GM18517 (cell line): ENCODE measurements at regions not wholly inside any gene's neighbourhood (a gene's known extent, or its start where the extent isn't known, plus 50 kb on each side); places are given as distances from the start of the nearest gene placed in this dataset.
"Not testable (repeated sequence)": the region's sequence is repeated elsewhere in the genome, so short reads cannot be mapped to it uniquely, and the experiment has no call there.

Experiments used
- ATAC-seq: cut with Tn5 transposase; IDR thresholded peaks from one replicate; pipeline ENCODE4 v1.9.1; 2021; ENCODE audit warnings: mild to moderate bottlenecking, moderate library complexity; ENCODE audit not compliant: unreplicated experiment

DNA sequence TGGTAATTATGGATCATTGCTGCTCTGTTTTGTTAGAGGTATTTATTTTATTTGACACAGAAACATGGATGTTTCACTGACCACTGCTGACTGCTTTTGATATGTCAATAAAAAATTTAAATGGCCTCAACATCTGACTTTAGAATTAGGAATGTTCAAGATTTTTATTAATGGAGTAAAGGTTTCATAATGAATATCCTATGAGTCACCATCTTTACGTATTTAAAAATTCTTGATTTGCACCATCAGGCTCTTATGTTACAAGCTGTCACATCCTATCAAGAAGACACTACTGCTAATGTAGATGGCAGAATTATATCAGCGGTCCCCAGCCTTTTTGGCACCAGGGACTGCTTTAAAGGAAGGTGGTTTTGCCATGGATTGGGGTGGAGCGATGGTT is 578.7 kb upstream of the NRP1 start:
- ATAC-seq, result no peak

DNA sequence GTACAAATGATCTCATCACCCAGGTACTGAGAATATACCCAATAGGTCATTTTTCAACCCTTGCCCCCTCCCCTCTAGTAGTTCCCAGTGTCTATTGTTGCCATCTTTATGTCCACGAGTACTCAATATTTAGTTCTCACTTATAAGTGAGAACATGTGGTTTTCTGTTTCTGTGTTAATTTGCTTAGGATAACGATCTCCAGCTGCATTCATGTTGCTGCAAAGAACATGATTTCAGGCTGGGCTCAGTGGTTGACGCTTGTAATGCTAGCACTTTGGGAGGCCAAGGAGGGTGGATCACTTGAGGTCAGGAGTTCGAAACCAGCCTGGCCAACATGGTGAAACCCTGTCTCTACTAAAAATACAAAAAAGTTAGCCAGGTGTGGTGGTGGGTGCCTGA is 575.0 kb upstream of the NRP1 start:
- ATAC-seq, result not testable (repeated sequence)

DNA sequence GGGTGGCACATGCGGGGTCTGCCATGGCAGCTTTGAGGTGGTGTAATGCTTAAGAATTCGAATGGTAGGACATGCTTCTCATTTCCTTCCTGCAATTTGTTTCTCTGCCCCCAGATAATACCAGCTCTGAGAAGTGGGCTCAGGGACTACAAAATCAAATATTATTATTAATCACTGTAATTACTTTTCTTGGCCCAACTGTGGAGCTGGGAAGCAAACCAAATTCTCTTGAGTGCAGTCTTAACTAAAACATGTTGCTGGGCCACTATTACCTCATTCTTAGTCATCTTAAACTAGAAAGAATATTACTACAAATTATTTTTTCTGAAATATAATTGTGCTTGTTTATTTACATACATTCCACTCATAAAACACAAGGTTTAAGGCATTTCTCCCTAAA is 566.7 kb upstream of the NRP1 start:
- ATAC-seq, result no peak

DNA sequence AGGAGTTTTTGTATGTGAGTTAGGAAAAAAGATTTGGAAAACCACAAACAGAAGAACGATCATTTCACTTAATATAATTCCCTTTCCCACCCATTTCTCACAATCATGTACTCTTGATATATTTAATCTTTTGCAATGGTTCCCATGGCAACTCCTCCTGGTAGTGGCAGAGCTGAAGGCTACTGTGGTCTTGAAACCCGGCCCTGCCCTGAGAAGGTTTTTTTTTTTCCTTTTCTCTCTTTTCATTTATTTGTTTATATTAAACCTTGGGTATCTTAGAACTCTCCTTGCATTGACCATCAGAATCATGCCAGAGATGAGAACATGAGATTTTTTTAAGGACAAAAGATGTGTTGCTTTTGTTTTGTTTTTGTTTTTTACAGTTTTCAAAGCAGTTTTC is 566.1 kb upstream of the NRP1 start:
- ATAC-seq, result no peak

DNA sequence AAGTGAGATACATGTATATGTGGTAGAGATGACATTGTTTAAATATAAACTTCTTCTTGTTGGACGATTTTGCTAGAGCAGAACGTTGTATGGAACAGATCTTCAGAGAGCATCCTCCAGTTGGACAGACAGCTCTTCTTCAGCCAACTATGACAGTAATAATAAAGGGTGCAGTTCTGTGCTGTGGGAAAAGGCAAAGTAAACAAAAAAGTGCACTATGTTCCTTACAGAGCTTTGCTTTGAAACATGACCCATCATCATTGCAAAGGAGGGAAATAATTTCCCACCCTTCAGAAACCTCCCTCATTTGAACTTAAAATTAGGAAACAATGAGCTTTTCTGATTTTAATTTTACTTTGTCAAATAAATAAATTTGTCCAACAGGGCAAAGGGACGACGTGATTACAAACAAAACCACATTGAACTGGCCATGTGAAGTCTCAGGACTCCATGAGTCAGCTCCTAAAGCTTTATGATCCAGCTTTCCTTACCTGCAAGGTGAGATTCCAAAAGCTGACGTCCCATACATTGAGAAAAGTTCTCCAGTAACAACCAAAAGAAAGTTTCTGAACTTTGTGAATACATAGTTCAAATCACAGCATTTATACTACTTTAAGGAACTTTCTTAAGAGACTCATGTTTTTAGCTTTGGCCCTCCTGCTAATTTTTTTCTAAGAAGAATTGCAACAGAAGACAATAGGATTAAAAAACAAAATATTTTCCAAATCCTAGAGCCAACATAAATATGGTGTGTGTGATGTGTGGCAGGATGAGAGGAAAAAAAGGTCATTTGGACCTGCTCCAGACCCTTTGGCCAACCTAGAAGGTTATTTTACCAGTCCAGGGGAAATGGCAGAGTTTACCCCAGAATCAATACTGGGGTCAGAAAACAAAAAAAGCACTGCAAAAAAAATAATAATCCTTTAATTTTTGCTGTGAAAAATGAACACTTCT is 565.4 kb upstream of the NRP1 start:
- ATAC-seq, result no peak

DNA sequence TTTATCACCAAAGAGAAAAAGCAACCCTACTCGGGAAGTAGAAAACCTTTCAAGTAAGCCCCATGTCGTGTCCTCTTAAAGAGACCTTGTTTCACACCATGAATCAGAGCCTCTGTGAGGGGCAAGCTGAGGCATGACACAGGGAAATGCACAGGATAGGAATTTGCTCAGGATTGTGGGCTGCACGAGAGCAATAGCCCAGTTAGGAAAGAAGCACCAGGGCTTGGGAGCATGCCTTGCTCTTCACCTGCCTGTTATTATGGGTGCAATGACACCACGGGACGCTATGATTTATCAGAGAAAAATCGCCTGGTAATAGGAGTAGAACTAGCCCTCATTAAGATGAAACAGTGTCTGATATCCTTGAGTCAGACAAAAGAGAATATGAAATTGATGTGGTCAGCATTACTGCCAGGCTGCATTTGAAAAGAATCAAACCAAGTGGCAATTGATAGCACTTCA is 562.9 kb upstream of the NRP1 start:
- ATAC-seq, result no peak

DNA sequence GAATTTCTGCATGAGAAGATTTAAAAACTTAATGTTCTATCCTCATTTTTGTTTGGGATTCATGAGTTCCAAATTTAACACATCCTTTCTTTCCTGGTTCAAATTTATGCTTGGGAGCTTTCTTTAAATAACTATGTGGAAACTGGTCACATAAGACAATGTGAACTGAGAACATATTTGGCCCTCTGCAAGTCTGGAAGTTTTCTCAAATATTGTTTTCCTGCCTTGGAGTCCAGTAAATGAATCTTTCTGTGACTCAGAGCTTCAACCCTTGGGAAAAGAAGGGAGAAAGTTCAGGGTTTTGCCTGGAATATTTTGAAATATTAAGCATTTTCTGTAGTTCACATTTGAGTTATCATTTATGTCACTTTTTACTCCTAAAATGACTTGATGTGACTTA is 559.0 kb upstream of the NRP1 start:
- no peak for ATAC-seq

DNA sequence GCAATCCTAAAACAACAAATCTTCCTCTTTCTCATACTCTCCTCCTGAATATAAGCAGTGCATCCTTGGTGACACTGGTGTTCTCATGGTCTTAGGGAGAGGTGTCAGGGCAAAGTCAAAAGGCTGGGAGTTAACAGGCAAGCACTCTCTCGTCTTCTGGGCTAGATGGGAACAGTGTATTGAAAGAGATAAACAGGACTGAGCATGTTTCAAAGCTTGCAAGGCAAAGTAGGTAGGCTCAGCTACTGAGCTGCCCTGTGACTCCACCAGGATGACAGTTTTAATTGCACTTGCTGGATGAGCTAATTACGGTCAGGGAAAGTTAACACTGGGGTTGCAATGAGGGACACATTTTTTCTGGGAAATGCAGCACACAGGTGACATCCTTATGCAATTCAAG is 554.9 kb upstream of the NRP1 start:
- ATAC-seq, result no peak

DNA sequence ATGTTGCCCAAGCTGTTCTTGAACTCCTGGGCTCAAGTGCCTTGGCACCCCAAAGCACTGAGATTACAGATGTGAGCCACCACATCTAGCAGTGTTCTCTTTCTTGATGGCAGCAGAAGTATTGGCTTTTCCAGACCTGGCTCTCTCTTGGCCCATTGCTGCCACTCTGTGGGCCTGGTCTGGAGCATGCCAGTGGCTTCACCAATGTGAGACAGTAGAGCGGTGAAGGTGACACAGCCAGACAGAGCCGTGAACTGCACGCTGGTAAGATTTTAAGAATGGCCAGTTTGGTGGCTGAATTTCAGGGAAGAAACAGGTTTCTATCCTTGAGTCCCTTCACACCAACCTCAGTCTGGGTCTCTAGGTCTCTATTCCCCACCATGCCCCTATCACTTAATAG is 552.7 kb upstream of the NRP1 start:
- no peak for ATAC-seq

DNA sequence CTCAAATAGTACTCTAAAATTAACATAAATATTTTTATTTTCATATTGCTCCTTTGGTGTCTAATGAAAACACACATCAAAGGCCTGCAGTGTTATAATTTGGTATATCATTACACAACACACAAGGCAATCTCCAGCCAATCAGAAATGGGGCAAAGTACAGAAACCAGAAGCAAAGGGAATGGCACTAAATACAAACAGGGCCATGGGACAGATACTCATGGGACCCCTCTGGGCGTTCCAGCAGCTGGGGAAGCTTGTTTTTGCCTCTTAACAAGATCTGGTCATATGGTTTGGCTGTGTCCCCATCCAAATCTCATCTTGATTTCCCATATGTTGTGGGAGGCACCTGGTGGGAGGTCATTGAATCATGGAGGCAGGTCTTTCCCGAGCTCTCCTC is 551.8 kb upstream of the NRP1 start:
- ATAC-seq, result no peak

DNA sequence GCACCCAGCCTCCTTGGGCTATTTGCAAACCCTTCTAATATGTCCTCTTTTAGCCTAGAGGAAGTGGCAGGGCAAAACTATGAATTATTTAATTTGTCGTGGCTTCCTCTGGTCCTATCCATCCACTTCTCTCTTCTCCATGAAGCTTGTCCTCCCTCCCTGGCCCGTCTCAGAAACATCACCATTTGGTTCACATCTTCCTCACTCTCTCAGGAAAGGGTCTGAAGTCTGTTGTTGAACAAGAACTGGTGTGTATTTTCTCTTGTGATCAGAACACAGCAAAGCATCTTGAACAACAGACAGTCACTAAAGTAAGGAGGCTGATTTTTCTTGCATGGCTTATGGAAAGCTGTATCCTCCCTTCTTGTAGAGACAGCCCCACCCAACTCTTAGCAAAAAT is 550.1 kb upstream of the NRP1 start:
- ATAC-seq, result no peak

DNA sequence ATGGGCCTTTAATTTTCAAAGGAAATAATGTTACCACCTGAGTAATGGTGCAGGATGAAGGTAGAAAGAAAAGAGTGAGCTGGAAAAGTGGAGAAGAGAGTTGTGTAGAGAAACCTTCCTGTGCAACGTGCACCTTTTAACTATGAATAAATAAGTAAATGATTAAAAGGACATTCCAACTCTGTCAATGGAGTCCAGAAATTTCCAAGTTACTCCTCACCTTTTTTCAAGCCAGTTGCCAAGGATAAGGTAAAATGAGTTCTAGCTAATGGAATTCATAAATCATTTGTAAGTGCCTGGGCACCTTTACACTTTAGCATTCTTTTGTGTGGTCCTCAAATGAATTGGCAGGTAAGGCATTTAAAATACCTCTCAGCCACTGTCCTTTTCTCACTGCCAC is 549.4 kb upstream of the NRP1 start:
- ATAC-seq, result no peak

DNA sequence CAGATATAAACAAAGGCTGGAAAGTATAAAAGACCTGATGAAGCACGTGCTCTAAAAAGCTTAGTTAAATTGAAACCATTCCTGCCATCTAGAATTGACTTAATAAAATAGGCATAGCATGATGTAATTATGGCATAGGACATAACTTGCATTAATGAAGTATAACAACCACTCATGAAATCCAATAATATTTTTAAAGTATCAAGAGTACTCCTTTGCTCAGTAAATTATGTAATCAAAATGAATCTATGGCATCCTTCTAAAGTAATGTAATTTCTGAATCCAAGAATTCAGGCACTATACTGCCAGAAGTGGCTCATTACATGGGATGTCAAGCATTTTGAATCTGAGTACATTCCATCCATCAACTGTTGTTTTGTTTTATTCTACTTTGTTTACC is 548.5 kb upstream of the NRP1 start:
- ATAC-seq, result no peak

DNA sequence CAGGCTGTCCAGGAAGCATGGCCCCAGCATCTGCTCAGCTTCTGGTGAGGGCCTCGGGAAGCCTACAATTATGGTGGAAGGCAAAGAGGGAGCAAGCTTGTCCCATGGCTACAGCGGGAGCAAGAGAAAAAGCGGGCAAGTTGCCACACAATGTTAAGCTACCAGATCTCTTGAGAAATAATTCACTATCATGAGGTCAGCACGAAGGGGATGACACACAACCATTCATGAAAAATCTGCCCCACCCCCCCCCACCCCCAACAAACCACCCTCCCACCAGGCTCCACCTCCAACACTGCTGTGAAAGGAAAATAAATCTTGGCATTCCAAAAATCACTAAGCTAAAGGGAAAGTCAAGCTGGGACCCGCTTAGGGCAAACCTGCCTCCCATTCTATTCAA is 545.8 kb upstream of the NRP1 start:
- no peak for ATAC-seq

DNA sequence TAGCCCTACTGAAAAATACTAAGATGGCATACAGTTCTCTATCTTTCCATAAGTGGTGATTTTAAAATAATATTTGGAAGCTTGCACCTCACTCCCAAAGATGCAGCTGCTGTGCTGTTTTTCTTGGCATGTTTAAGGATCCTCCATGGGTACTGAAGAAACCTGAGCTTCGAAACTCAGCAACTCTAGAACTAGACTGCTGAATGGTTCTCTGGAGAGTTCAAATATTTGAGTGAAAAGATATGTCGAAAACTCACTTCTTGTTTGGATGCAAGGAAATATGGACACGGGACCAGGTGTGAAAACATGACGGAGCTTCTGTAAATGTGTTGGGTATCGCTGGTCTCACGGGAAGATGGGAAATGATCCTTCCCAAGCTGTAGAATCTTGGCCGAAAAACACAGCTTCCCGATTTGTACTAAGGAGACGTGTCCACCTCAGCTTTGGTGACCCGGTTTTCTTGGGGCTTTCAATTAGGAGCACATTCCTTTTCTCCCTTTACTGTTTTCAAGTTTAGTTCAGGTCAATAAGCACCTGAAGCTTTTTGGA is 543.8 kb upstream of the NRP1 start:
- ATAC-seq, result no peak

DNA sequence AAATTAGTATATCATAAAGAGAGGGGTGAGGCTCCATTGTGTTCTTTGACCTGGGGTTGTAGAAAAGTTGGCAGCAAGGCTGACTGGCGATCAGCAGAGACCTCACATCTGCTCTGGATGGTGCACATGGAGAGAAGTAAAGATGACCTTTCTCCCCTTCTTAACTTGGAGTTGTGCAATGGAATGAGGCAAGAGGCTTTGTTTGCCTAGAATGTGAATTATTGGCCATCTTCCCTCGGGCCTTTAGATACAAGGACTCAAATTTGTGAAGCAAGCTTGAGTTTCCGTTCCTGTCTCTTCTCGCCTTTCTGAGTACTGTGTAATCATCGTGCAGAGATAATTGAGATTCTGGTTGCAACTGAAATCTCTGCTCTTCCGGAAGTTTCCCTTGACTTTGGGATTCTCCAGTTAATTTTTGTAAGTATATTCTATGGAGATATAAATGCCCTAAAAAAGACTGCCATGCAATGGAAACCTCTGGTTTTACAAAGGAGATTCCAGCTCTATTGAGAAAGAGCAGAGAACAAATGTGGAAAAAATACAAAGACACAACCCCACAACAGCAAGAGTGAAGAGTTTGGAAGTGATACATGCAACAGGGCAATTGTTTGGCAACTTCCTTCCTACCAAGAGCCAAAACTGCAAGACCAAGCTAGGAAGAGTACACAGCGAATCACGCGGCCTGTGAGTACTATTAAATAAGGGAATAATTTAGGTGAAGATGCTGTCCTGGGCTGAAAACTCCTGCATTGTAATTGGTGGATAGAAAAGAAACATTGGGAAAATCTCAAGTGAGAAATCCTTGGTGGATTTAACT is 542.3 kb upstream of the NRP1 start:
- ATAC-seq, result no peak

DNA sequence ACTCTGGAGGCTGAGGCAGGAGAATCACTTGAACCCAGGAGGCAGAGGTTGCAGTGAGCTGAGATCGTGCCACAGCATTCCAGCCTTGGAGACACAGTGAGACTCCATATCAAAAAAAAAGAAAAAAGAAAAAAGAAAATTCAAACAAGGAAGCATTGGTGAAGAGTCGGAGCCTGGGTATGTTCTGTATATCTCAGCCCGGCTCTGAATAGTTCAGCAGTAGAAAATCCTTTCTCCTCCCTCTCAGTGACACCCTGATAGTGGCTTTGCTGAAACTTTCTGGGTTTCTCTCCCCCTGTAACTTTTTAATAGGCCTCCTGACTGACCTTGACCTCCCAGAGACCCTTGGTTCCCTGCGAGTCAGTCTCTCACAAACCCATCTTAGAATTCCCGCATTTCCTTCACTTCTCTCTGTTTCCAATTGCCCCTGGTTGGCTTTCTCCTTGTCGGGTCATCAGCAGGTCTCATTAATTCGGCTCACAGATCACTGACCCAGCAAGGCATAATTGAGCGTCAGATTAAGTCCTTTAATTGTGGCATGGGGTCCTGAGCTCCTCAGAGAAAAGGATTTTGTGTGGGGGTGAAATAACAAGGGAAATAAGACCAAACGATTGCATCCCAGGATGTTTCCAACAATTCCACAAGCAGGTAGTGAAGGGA is 541.6 kb upstream of the NRP1 start:
- ATAC-seq, result no peak

DNA sequence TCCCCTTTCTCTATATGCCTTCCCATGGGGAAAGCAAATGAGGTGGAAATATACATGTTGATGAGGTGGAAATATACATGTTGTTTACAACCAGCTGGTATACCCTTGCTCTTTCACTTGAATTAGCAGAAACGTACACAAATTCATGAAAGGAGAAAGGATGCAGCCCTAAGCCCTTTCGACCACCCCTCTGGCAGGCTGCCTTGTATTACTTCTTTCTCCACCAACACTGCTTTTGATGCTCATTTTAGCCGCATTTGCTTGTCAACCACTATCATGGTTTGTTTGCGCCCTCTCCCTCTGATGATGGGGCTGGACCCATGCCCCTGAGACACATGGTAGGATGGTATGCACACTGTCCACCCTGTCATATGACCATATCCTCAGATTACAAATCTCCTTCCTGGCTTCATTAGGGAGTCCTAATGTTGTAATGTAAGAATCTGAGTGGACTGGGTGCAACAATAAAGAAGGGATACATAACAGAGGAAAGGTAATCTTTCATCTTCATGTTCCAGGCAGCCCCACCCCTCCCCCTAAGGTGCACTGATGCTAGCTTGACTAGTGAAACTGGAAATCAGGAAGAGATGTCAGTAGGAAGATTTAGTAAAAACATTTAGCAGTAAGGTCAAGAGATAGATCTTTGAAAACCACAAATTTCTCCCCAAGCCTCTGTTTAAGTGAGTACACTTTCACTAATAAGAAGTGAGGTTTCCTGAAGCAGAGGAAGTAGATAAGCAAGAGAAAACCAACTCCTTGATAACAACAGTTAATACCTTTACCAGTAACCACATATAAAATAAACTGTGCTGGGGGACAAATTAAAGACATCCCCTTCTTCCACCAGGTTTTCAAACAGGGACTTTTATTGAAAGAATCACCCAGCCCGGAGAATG is 536.8 kb upstream of the NRP1 start:
- no peak for ATAC-seq

DNA sequence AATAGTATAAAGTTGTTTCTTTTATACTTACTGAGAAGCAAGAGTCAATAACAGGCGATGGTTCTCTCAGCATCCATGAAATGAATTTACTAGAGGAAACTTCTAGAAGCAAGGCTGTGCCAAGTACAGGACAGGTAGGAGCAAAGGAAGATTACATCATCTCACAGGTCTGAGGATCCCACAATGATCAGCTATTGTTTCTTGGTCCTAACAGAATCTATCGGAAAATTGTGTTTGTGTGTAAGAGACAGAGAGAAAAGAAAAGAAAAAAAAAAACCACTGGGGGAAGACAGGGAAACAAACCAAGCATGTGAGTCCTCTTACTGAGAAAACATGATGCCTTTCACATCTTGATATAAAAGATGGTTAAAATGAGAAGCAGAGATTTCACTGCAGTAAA is 535.0 kb upstream of the NRP1 start:
- ATAC-seq, result no peak

DNA sequence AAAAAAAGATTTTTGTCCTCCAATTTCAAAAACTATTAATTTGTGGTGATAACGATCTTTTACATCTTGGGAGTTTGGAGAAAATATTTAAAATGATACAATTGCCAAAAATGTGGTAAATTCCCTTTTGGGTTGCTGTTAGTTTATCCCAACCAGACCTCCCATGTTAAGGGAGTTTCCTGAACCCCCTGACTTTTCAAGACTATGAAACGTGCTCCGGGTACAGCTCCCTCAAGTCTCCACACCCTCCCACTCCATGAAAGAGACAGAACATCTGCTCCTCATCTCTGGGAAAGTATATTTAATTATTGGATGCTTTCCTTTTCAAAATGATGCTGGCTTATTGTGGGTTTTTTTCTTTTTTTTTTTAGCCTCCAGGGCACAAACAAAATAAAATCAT is 534.6 kb upstream of the NRP1 start:
- ATAC-seq, result no peak
